Ascending aorta (tissue), 2 donors: ENCODE measurements at regions not wholly inside any gene's neighbourhood (a gene's known extent, or its start where the extent isn't known, plus 50 kb on each side); places are given as distances from the start of the nearest gene placed in this dataset.

Experiments
- DNase-seq, 2 donors: peaks; one replicate each; pipeline ENCODE4 v3.0.0-alpha.2; 2019; ENCODE audit warnings: low spot score in 2 of 2
- H3K27ac ChIP-seq, 2 donors: fragments of 200-600 bp; sonication (generic); one replicate each; pipeline ENCODE4 v1.5.1; 2016 to 2017; ENCODE audit warnings: mild to moderate bottlenecking in 1 of 2
- H3K27me3 ChIP-seq: fragments of 200-600 bp; sonication (generic); one replicate; pipeline ENCODE4 v1.5.1; 2017
- H3K36me3 ChIP-seq, 2 donors: fragments of 200-600 bp; sonication (generic); one replicate each; pipeline ENCODE4 v1.5.1; 2016
- H3K4me1 ChIP-seq, 2 donors: fragments of 200-600 bp; sonication (generic); one replicate each; pipeline ENCODE4 v1.5.1; 2016 to 2017; ENCODE audit warnings: mild to moderate bottlenecking in 1 of 2
- H3K4me3 ChIP-seq, 2 donors: fragments of 200-600 bp; sonication (generic); one replicate each; pipeline ENCODE4 v1.5.1; 2016 to 2017; ENCODE audit warnings: mild to moderate bottlenecking in 1 of 2
- H3K9me3 ChIP-seq, 2 donors: fragments of 200-600 bp; sonication (generic); one replicate each; pipeline ENCODE4 v1.5.1; 2016
- CTCF ChIP-seq, 3 experiments: fragments of 200-600 bp in 2 of 3; fragments of 450-650 bp in 1 of 3; sonication (generic) in 2 of 3; IDR thresholded peaks; one replicate each; pipeline ENCODE4 v1.5.1; 2016 to 2019; ENCODE audit warnings: antibody characterized with exemption in 3 of 3, mild to moderate bottlenecking in 1 of 3, moderate library complexity in 1 of 3
- intact Hi-C: fragments of 100-400 bp; cut with DNase I; formaldehyde crosslinking; loops from one replicate; pipeline ENCODE4 v1.15.1; 2023

DNA sequence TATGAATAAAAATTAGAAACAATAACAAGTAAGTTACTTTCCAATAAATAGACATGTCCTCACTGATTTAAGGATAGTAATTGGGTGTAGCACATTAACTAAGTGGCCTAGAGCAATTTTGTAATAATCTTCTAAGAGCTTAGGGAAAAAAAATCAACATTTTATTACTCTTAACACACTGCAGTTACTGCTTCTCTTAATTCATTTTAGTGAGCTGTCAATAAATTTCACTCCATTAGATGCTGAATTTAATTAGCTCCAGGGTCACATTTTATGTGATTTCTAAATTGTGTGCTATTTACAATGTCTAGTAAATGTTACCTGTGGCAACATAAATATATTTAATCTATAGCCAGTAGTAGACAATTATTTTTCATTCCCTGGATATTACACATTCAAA is 612.0 kb downstream of the C4orf33 start:
- intact Hi-C loops, result no loop called here
- no peak for TF ChIP-seq CTCF (IDR thresholded peaks at IDR 0.05)
- no peaks in the 10 kb centered on the region for H3K9me3 ChIP-seq
- no peaks in the 10 kb centered on the region for H3K36me3 ChIP-seq
- no peaks in the 10 kb centered on the region for H3K27me3 ChIP-seq
- H3K4me3 ChIP-seq, result no peak overlapping the region
- DNase-seq, result no peak
- no peak overlapping the region for H3K27ac ChIP-seq
- no peaks in the 10 kb centered on the region for H3K4me1 ChIP-seq

DNA sequence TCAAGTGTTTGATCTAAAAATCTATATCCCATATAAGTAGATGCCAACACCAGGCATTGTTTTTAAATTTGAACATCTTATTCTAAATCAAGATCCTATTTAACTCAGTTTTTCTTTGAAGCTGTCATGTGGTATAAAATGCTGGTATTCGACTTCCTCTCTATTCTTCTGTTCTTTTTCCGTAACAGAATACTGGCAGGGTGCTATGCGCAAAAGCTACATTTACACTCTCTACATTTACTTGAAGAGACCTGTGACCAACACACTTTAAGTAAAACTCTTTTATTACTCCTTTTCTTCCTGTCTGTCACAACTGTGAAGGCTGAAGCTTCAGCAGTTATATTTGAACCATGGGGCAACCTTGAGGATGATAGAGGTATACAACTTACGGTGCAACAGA is 612.8 kb downstream of the C4orf33 start:
- Histone ChIP-seq H3K36me3 (no peaks in the 10 kb centered on the region), H3K9me3 (no peaks in the 10 kb centered on the region), H3K4me3 (no peak overlapping the region), H3K27me3 (no peaks in the 10 kb centered on the region), H3K27ac (no peak overlapping the region), H3K4me1 (no peaks in the 10 kb centered on the region)
- intact Hi-C loops, result no loop called here
- no peak for TF ChIP-seq CTCF (IDR thresholded peaks at IDR 0.05)
- no peak for DNase-seq

GRCh38 chr4:129738175-129738574 is 642.2 kb downstream of the C4orf33 start:
- DNase-seq, result no peak
- intact Hi-C loops, result no loop called here
- Histone ChIP-seq H3K4me1 (no peaks in the 10 kb centered on the region), H3K27me3 (no peaks in the 10 kb centered on the region), H3K27ac (no peak overlapping the region), H3K9me3 (no peaks in the 10 kb centered on the region), H3K4me3 (no peak overlapping the region), H3K36me3 (no peaks in the 10 kb centered on the region)
- no peak for TF ChIP-seq CTCF (IDR thresholded peaks at IDR 0.05)

DNA sequence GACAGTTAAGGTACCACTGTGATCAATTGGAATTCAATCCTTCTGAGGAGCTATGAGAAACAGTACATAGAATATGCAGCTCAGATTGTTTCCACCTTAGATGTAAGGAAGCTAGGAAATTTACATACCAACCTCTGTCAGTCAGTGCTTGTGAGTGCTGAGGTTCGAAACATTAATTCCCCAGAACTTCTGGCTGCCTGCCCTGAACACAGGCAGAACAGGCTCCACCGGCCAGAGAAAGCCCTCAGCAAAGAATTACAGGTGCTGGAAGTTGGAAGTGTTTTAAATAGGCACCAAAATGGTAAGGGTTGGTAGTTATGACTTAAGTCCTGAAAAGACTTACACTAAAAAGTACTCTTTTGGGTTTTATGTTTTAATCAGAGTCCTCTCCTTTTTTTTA is 651.8 kb downstream of the C4orf33 start:
- TF ChIP-seq CTCF (IDR thresholded peaks at IDR 0.05), result no peak
- H3K27ac ChIP-seq, result no peak overlapping the region
- H3K4me3 ChIP-seq, result no peak overlapping the region
- H3K27me3 ChIP-seq, result no peaks in the 10 kb centered on the region
- no peak for DNase-seq
- H3K4me1 ChIP-seq, result no peaks in the 10 kb centered on the region
- no peaks in the 10 kb centered on the region for H3K9me3 ChIP-seq
- H3K36me3 ChIP-seq, result no peaks in the 10 kb centered on the region
- intact Hi-C loops, result no loop called here

DNA sequence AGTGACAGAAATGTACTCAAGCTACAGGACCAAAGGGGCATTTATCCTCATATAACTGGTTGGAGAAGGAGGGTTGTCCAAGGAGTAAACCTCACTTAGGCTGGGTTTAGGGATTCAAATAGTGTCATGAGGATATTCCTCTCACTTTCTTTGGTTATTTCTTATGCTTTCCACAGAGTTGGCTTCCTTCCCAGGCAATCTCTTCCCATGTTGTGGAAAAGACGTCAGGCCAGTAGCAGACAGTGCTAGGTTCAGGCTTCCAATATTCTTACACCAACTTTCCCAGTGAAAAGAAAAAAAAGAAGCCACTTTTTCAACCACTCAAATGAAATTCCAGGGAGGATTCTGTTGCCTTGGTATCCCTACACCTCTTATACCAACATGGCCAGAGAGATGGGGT is 653.0 kb downstream of the C4orf33 start:
- no peak overlapping the region for H3K4me3 ChIP-seq
- no peaks in the 10 kb centered on the region for H3K27me3 ChIP-seq
- intact Hi-C loops, result no loop called here
- no peaks in the 10 kb centered on the region for H3K36me3 ChIP-seq
- no peak for TF ChIP-seq CTCF (IDR thresholded peaks at IDR 0.05)
- H3K27ac ChIP-seq, result no peak overlapping the region
- no peaks in the 10 kb centered on the region for H3K9me3 ChIP-seq
- no peak for DNase-seq
- no peaks in the 10 kb centered on the region for H3K4me1 ChIP-seq

- intact Hi-C loops, result no loop called here
- no peaks in the 10 kb centered on the region for H3K9me3 ChIP-seq
- no peaks in the 10 kb centered on the region for H3K36me3 ChIP-seq
- DNase-seq, result no peak
- no peaks in the 10 kb centered on the region for H3K4me1 ChIP-seq
- H3K4me3 ChIP-seq, result no peak overlapping the region
- no peak for TF ChIP-seq CTCF (IDR thresholded peaks at IDR 0.05)
- no peak overlapping the region for H3K27ac ChIP-seq
- H3K27me3 ChIP-seq, result no peaks in the 10 kb centered on the region
These were observed 655.7 kb downstream of the C4orf33 start for GRCh38 chr4:129751646-129752045.
